LNCaP clone FGC (cell line): ENCODE measurements at regions not wholly inside any gene's neighbourhood (a gene's known extent, or its start where the extent isn't known, plus 50 kb on each side); places are given as distances from the start of the nearest gene placed in this dataset.
"Not testable (repeated sequence)": the region's sequence is repeated elsewhere in the genome, so short reads cannot be mapped to it uniquely, and the experiment has no call there.

Experiments
- DNase-seq: peaks from one replicate; pipeline ENCODE4 v3.0.0-alpha.2; 2011; ENCODE audit warnings: low read depth
- H3K4me3 ChIP-seq: 2 replicates; pipeline ENCODE4 v1.5.1; 2011; ENCODE audit warnings: mild to moderate bottlenecking, low read depth, low read length, control low read depth
- CTCF ChIP-seq: IDR thresholded peaks from 2 replicates; pipeline ENCODE4 v1.5.1; 2012; ENCODE audit warnings: mild to moderate bottlenecking; ENCODE audit not compliant: control insufficient read depth, insufficient read depth; ENCODE audit errors: extremely low read depth

GRCh38 chr3:192064959-192065358 lies 604.0 kb downstream of the PYDC2 start:
- no peak for DNase-seq
- TF ChIP-seq CTCF: no peak
- H3K4me3 ChIP-seq: no peak overlapping the region

GRCh38 chr3:192066253-192066652 lies 605.3 kb downstream of the PYDC2 start:
- not testable (repeated sequence) for DNase-seq

GRCh38 chr3:192068464-192069254 lies 607.7 kb downstream of the PYDC2 start:
- no peak for TF ChIP-seq CTCF
- no peak overlapping the region for H3K4me3 ChIP-seq
- DNase-seq: no peak

More at GRCh38 chr3:192066253-192066652, 605.3 kb downstream of the PYDC2 start:
- not testable (repeated sequence) for H3K4me3 ChIP-seq

- DNase-seq: no peak
- no peak overlapping the region for H3K4me3 ChIP-seq
- no peak for TF ChIP-seq CTCF
Measured at GRCh38 chr3:192077795-192078497, 617.0 kb downstream of the PYDC2 start.

GRCh38 chr3:192079098-192079497 lies 618.1 kb downstream of the PYDC2 start:
- no peak for DNase-seq
- no peak overlapping the region for H3K4me3 ChIP-seq
- no peak for TF ChIP-seq CTCF

GRCh38 chr3:192080336-192080735 lies 619.4 kb downstream of the PYDC2 start:
- TF ChIP-seq CTCF: no peak
- no peak for DNase-seq
- no peak overlapping the region for H3K4me3 ChIP-seq

GRCh38 chr3:192082730-192083660 lies 622.0 kb downstream of the PYDC2 start:
- TF ChIP-seq CTCF: no peak
- H3K4me3 ChIP-seq: no peak overlapping the region
- no peak for DNase-seq
